Caco-2 (cell line): ENCODE measurements at regions not wholly inside any gene's neighbourhood (a gene's known extent, or its start where the extent isn't known, plus 50 kb on each side); places are given as distances from the start of the nearest gene placed in this dataset.

Experiments
- BruUV-seq: library from RNA; stranded (reverse); fragments of 400-500 nt; replicated peaks from 2 replicates; lab custom pipeline; 2021; lab: Mats Ljungman, UMichigan
- CTCF ChIA-PET: fragments of 300-600 bp; sonication (Branson Sonifier 250); formaldehyde crosslinking; loops from one replicate; lab custom pipeline; 2022; ENCODE audit warnings: antibody characterized with exemption; lab: Charles Lee
- POLR2A ChIA-PET: fragments of 300-600 bp; sonication (Branson Sonifier 250); formaldehyde crosslinking; loops from one replicate; lab custom pipeline; 2022; ENCODE audit warnings: antibody characterized with exemption; lab: Charles Lee
- DNase-seq, 2 experiments: peaks; one replicate each; pipeline versions ENCODE4 v3.0.0 to v3.0.0-alpha.2; 2020 to 2022
- H3K27me3 ChIP-seq: replicated peaks from 2 replicates; pipeline ENCODE4 v1.6.0; 2011; ENCODE audit warnings: low read length; ENCODE audit not compliant: control insufficient read depth, insufficient read depth
- H3K36me3 ChIP-seq: 2 replicates; pipeline ENCODE4 v1.5.1; 2011; ENCODE audit warnings: low read length; ENCODE audit not compliant: control insufficient read depth, insufficient read depth
- H3K4me1 ChIP-seq: fragments of 250-450 bp; sonication (Bioruptor Pico); 2 replicates; pipeline ENCODE4 v1.5.1; 2020; ENCODE audit warnings: mild to moderate bottlenecking
- H3K4me3 ChIP-seq: 2 replicates; pipeline ENCODE4 v1.5.1; 2011; ENCODE audit warnings: low read depth, mild to moderate bottlenecking, control low read depth, low read length
- H3K9me3 ChIP-seq: fragments of 250-450 bp; sonication (Bioruptor Pico); 2 replicates; pipeline ENCODE4 v1.5.1; 2020; ENCODE audit warnings: mild to moderate bottlenecking, moderate library complexity
- H3K27ac Mint-ChIP-seq: one replicate; pipeline ENCODE4 v1.8.0; 2022; ENCODE audit warnings: mixed read lengths; ENCODE audit not compliant: unreplicated experiment
- H3K27me3 Mint-ChIP-seq: one replicate; pipeline ENCODE4 v1.8.0; 2022; ENCODE audit warnings: mixed read lengths; ENCODE audit not compliant: insufficient read depth, unreplicated experiment
- H3K36me3 Mint-ChIP-seq: one replicate; pipeline ENCODE4 v1.8.0; 2022; ENCODE audit warnings: mild to moderate bottlenecking, mixed read lengths; ENCODE audit not compliant: insufficient read depth, unreplicated experiment
- H3K4me1 Mint-ChIP-seq: one replicate; pipeline ENCODE4 v1.8.0; 2022; ENCODE audit warnings: low read depth, mixed read lengths; ENCODE audit not compliant: unreplicated experiment
- H3K4me3 Mint-ChIP-seq: one replicate; pipeline ENCODE4 v1.8.0; 2022; ENCODE audit warnings: mild to moderate bottlenecking, moderate library complexity, mixed read lengths; ENCODE audit not compliant: unreplicated experiment
- H3K9me3 Mint-ChIP-seq: one replicate; pipeline ENCODE4 v1.8.0; 2022; ENCODE audit warnings: mixed read lengths; ENCODE audit not compliant: unreplicated experiment
- CTCF ChIP-seq, 2 experiments: fragments of 200-600 bp in 1 of 2; IDR thresholded peaks; 1 replicate in 1 of 2; 2 replicates in 1 of 2; pipeline versions ENCODE4 v1.5.1 to v1.8.0; 2011 to 2022; ENCODE audit warnings: antibody characterized with exemption in 1 of 2, control low read depth in 1 of 2, inconsistent platforms in 1 of 2, low read depth in 1 of 2, low read length in 1 of 2, mild to moderate bottlenecking in 1 of 2, moderate library complexity in 1 of 2; ENCODE audit not compliant: insufficient read depth in 1 of 2, severe bottlenecking in 1 of 2, unreplicated experiment in 1 of 2
- intact Hi-C: fragments of 100-400 bp; cut with micrococcal nuclease; formaldehyde crosslinking; loops from one replicate; pipeline ENCODE4 v1.10.0; 2022; ENCODE audit not compliant: unreplicated experiment

- no TSS peak for BruUV-seq
- no peaks in the 10 kb centered on the region for H3K27me3 ChIP-seq
- H3K36me3 ChIP-seq: no peaks in the 10 kb centered on the region
- Mint-ChIP-seq H3K9me3 (no peaks in the 10 kb centered on the region), H3K4me1 (no peaks in the 10 kb centered on the region), H3K27ac (no peak overlapping the region), H3K36me3 (no peaks in the 10 kb centered on the region), H3K4me3 (no peak overlapping the region), H3K27me3 (peaks cover 3% of the 10 kb centered on the region)
- H3K9me3 ChIP-seq: no peaks in the 10 kb centered on the region
- no peak overlapping the region for H3K4me3 ChIP-seq
- intact Hi-C loops: no loop called here
- DNase-seq: no peak
- ChIA-PET CTCF (no interaction called here), POLR2A (no interaction called here)
- TF ChIP-seq CTCF (IDR thresholded peaks at IDR 0.05; ENCODE audit: insufficient read depth in 1 of 2, low read depth in 1 of 2, low read length in 1 of 2, severe bottlenecking in 1 of 2, unreplicated experiment in 1 of 2): no peak
- no peaks in the 10 kb centered on the region for H3K4me1 ChIP-seq
These were observed 300.3 kb downstream of the TTLL7 start for GRCh38 chr1:83698644-83699043.

- no peaks in the 10 kb centered on the region for H3K36me3 Mint-ChIP-seq
- ChIA-PET CTCF (no interaction called here), POLR2A (no interaction called here)
- Histone ChIP-seq H3K4me3 (no peak overlapping the region), H3K4me1 (no peaks in the 10 kb centered on the region), H3K9me3 (no peaks in the 10 kb centered on the region), H3K27me3 (no peaks in the 10 kb centered on the region), H3K36me3 (no peaks in the 10 kb centered on the region)
- H3K27ac Mint-ChIP-seq: no peak overlapping the region
- H3K4me3 Mint-ChIP-seq: no peak overlapping the region
- no peaks in the 10 kb centered on the region for H3K9me3 Mint-ChIP-seq
- intact Hi-C loops: no loop called here
- DNase-seq: no peak
- BruUV-seq: no TSS peak
- peaks cover 3% of the 10 kb centered on the region for H3K27me3 Mint-ChIP-seq
- no peaks in the 10 kb centered on the region for H3K4me1 Mint-ChIP-seq
- no peak for TF ChIP-seq CTCF (IDR thresholded peaks at IDR 0.05; ENCODE audit: insufficient read depth in 1 of 2, low read depth in 1 of 2, low read length in 1 of 2, severe bottlenecking in 1 of 2, unreplicated experiment in 1 of 2)
These were observed 301.0 kb downstream of the TTLL7 start for GRCh38 chr1:83697961-83698360.

- no peaks in the 10 kb centered on the region for H3K4me1 Mint-ChIP-seq
- no peaks in the 10 kb centered on the region for H3K9me3 ChIP-seq
- no peaks in the 10 kb centered on the region for H3K36me3 Mint-ChIP-seq
- H3K27me3 ChIP-seq: no peaks in the 10 kb centered on the region
- H3K4me3 Mint-ChIP-seq: no peak overlapping the region
- no peak overlapping the region for H3K4me3 ChIP-seq
- H3K9me3 Mint-ChIP-seq: no peaks in the 10 kb centered on the region
- H3K4me1 ChIP-seq: no peaks in the 10 kb centered on the region
- ChIA-PET CTCF (no interaction called here), POLR2A (no interaction called here)
- intact Hi-C loops: no loop called here
- DNase-seq: no peak
- peaks cover 3% of the 10 kb centered on the region for H3K27me3 Mint-ChIP-seq
- no peak overlapping the region for H3K27ac Mint-ChIP-seq
- no peak for TF ChIP-seq CTCF (IDR thresholded peaks at IDR 0.05; ENCODE audit: insufficient read depth in 1 of 2, low read depth in 1 of 2, low read length in 1 of 2, severe bottlenecking in 1 of 2, unreplicated experiment in 1 of 2)
- no TSS peak for BruUV-seq
- H3K36me3 ChIP-seq: no peaks in the 10 kb centered on the region
These were observed 301.7 kb downstream of the TTLL7 start for GRCh38 chr1:83697220-83697619.
